GM06990 (cell line): ENCODE measurements at regions not wholly inside any gene's neighbourhood (a gene's known extent, or its start where the extent isn't known, plus 50 kb on each side); places are given as distances from the start of the nearest gene placed in this dataset.

ENCODE experiments used
- DNase-seq: peaks from one replicate; pipeline ENCODE4 v3.0.0-alpha.2; 2011; ENCODE audit not compliant: insufficient read length; ENCODE audit errors: extremely low read depth
- H3K27me3 ChIP-seq: replicated peaks from 2 replicates; pipeline ENCODE4 v1.6.0; 2011; ENCODE audit warnings: low read length; ENCODE audit not compliant: control insufficient read depth, insufficient read depth
- H3K36me3 ChIP-seq: 2 replicates; pipeline ENCODE4 v1.5.1; 2011; ENCODE audit warnings: low read length; ENCODE audit not compliant: control insufficient read depth, insufficient read depth
- H3K4me3 ChIP-seq: replicated peaks from 2 replicates; pipeline ENCODE4 v1.5.1; 2011; ENCODE audit warnings: low read depth, mild to moderate bottlenecking, control low read depth, low read length
- TF ChIP-seq, protein P1 (sequence below): IDR thresholded peaks from 2 replicates; pipeline ENCODE4 v1.5.1; 2011; ENCODE audit warnings: low read length, control low read depth, mild to moderate bottlenecking, inconsistent platforms; ENCODE audit not compliant: insufficient read depth, poor library complexity, severe bottlenecking

DNA sequence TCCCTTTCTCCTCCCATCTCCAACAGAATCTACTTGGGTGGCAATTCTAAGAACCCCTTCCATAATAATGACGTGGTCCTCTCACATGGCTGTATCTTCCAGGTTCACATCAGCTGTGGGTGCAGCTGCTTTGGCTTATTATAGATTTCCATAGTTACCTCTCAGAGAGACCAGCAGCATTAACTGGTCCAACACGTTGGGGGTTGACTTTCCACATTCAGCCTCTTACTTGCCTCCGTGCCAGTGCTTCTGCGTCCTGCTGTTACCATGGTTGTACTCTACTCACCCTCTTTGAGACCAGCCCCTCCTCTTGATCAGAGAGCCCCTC is 570.7 kb downstream of the PLCL1 start:
- TF ChIP-seq, protein P1, sequence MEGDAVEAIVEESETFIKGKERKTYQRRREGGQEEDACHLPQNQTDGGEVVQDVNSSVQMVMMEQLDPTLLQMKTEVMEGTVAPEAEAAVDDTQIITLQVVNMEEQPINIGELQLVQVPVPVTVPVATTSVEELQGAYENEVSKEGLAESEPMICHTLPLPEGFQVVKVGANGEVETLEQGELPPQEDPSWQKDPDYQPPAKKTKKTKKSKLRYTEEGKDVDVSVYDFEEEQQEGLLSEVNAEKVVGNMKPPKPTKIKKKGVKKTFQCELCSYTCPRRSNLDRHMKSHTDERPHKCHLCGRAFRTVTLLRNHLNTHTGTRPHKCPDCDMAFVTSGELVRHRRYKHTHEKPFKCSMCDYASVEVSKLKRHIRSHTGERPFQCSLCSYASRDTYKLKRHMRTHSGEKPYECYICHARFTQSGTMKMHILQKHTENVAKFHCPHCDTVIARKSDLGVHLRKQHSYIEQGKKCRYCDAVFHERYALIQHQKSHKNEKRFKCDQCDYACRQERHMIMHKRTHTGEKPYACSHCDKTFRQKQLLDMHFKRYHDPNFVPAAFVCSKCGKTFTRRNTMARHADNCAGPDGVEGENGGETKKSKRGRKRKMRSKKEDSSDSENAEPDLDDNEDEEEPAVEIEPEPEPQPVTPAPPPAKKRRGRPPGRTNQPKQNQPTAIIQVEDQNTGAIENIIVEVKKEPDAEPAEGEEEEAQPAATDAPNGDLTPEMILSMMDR: no peak
- H3K4me3 ChIP-seq: no peak overlapping the region
- H3K27me3 ChIP-seq: no peaks in the 10 kb centered on the region
- no peaks in the 10 kb centered on the region for H3K36me3 ChIP-seq
- DNase-seq: no peak

DNA sequence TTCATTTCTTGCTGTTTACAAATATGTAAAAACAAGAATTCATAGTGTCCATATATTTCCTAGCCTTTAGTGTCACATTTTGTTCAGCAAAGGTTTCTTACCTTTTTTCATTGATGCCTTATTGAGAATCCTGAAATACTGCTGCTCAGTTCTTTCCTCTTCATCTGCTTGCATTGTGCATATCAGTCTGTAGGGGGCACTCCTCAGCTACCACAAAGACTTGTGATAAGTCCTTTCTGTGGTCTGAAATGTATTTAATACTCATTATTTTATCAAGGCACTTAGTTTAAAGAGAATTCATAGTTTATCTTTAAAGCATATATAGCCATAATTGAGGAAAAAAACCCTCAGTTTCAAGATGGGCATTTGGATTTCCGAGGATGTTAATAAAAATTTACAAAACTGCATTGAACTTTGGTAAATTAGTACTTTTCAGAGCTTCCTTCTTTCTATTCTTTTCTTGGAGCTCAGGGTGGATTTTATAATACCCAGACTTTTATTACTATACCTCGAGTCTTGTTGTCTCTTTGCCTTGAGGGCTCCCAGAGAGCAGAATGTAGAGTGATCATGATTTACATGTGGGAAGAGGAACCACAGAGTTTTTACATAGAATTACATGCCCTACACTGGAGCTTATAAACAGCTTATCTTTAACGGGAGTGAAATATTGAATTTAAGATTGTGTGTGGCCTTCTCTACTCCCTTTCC is 570.1 kb downstream of the PLCL1 start:
- H3K36me3 ChIP-seq: no peaks in the 10 kb centered on the region
- no peaks in the 10 kb centered on the region for H3K27me3 ChIP-seq
- TF ChIP-seq, protein P1: peak; percentile 74
- peak; percentile 12 for DNase-seq
- H3K4me3 ChIP-seq: no peak overlapping the region

DNA sequence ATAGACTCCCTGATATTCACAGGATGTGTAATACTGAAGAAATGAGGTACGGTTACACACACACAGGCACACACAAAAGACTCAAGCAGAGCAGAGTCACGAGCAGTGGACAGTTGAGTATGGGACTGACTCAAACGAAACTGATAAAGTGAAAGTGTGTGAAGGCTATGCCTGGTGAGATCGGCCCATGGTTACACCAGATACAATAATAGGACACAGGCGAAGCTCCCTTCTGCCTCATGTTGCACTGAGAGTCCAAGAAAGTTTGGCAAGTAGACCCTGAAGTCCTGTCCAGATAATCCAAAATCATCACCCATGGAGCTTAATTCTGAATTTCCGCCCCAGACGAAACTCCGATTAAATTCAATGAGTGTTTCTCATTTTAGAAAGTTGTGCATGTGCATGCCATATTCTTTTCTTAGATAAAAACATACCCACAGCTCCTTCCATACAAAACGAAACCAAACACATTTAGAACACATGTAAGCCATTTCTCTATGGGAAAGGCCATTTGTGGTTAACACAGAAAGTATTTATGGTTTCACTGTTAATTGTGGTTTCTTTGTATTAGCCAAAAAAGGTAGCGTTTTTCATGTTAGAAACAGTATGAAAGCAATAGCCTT is 567.6 kb downstream of the PLCL1 start:
- H3K36me3 ChIP-seq: no peaks in the 10 kb centered on the region
- DNase-seq: peak; percentile 75
- H3K4me3 ChIP-seq: no peak overlapping the region
- no peaks in the 10 kb centered on the region; the same call in 1 of the 2 replicates for H3K27me3 ChIP-seq
- TF ChIP-seq, protein P1: no peak

DNA sequence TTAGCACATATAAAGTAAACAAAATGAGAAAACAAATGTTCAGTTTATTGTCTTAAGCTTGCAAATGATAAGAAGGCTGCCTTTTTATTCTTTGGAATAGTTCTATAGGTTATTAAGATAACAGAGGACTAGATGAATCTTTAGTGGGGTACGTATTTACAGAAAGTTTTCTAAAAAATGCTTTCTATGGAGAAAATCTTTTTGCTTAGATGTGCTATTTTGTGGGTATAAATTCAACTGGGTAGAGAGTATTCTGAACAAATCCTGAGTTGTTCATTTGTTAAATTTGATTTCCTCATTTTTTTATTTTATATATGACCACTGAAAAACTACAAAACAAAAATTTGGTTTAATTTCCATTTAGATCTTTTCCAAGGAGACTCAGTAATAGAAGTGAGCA is 566.9 kb downstream of the PLCL1 start:
- H3K36me3 ChIP-seq: no peaks in the 10 kb centered on the region
- TF ChIP-seq, protein P1: no peak
- DNase-seq: no peak
- no peak overlapping the region for H3K4me3 ChIP-seq
- H3K27me3 ChIP-seq: no peaks in the 10 kb centered on the region; the same call in 1 of the 2 replicates

DNA sequence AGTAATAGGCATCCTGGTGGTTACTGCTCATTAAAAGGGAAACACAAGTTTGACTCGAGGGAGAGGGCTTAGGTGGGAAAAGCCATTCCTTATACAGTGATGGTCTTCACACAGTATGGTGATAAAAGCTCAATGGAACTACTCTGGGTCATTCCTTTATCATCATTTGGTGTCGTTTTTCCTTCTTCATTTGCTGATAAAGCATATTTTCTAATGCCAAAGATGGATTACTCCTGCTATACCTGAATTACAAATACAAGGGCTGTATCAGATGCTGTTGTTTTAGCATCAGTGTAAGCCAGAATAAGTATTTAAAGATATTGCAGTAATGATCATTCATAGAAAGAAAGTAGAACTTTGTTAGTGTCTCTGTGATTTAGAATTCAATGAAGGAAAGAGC is 563.7 kb downstream of the PLCL1 start:
- DNase-seq: no peak
- H3K27me3 ChIP-seq: no peaks in the 10 kb centered on the region; the same call in 1 of the 2 replicates
- TF ChIP-seq, protein P1: no peak
- no peaks in the 10 kb centered on the region for H3K36me3 ChIP-seq
- H3K4me3 ChIP-seq: no peak overlapping the region
